Gastroesophageal sphincter (tissue), 4 donors: ENCODE measurements at regions not wholly inside any gene's neighbourhood (a gene's known extent, or its start where the extent isn't known, plus 50 kb on each side); places are given as distances from the start of the nearest gene placed in this dataset.

Experiments used
- ATAC-seq: fragments of 150-250 bp; one replicate; pipeline ENCODE4 v1.9.1; 2016; ENCODE audit warnings: mild to moderate bottlenecking, moderate library complexity
- H3K27ac ChIP-seq, 4 donors: fragments of 200-600 bp; sonication (generic) in 3 of 4; 1 replicate in 3 of 4; 2 replicates in 1 of 4; pipeline ENCODE4 v1.5.1; 2016 to 2019
- H3K27me3 ChIP-seq: fragments of 200-600 bp; sonication (generic); one replicate; pipeline ENCODE4 v1.5.1; 2019
- H3K36me3 ChIP-seq, 2 donors: fragments of 200-600 bp; sonication (generic); one replicate each; pipeline ENCODE4 v1.5.1; 2019; ENCODE audit warnings: control low read depth in 1 of 2
- H3K4me1 ChIP-seq, 3 donors: fragments of 200-600 bp; sonication (generic); 1 replicate in 2 of 3; 2 replicates in 1 of 3; pipeline ENCODE4 v1.5.1; 2016 to 2019; ENCODE audit warnings: control low read depth in 2 of 3
- H3K4me3 ChIP-seq, 2 donors: fragments of 200-600 bp; sonication (generic); one replicate each; pipeline ENCODE4 v1.5.1; 2019; ENCODE audit warnings: mild to moderate bottlenecking in 1 of 2, moderate library complexity in 1 of 2
- H3K9me3 ChIP-seq, 3 donors: fragments of 200-600 bp; sonication (generic); one replicate each; pipeline ENCODE4 v1.5.1; 2017 to 2019; ENCODE audit warnings: control low read depth in 2 of 3
- CTCF ChIP-seq, 4 experiments: fragments of 200-600 bp in 2 of 4; fragments of 450-650 bp in 2 of 4; sonication (generic) in 1 of 4; IDR thresholded peaks; one replicate each; pipeline ENCODE4 v1.5.1; 2017 to 2019; ENCODE audit warnings: antibody characterized with exemption in 4 of 4, mild to moderate bottlenecking in 2 of 4, moderate library complexity in 2 of 4
- EP300 ChIP-seq: sonication (generic); formaldehyde crosslinking; IDR thresholded peaks from one replicate; pipeline ENCODE4 v1.6.1; 2017; ENCODE audit warnings: antibody characterized with exemption, mild to moderate bottlenecking
- POLR2A ChIP-seq, 2 donors: fragments of 450-650 bp; IDR thresholded peaks; one replicate each; pipeline ENCODE4 v1.6.1; 2017; ENCODE audit warnings: antibody characterized with exemption in 2 of 2, mild to moderate bottlenecking in 2 of 2, moderate library complexity in 1 of 2
- POLR2AphosphoS5 ChIP-seq: sonication (generic); formaldehyde crosslinking; IDR thresholded peaks from one replicate; pipeline ENCODE4 v1.6.1; 2017; ENCODE audit warnings: antibody characterized with exemption
- WGBS, 2 donors: methylation state at CpG; one replicate each; pipeline ENCODE4 v1.1.5; 2018; ENCODE audit warnings: low coverage in 1 of 2; 5-methylcytosine and 5-hydroxymethylcytosine counted together

GRCh38 chr5:175388531-175388930, 55.5 kb downstream of the DRD1 start:
- ATAC-seq = no peak
- H3K27me3 ChIP-seq = peaks cover 10% of the 10 kb centered on the region
- TF ChIP-seq CTCF (IDR thresholded peaks at IDR 0.05) (no peak), POLR2AphosphoS5 (no peak), EP300 (no peak), POLR2A (IDR thresholded peaks at IDR 0.05) (no peak)
- no peaks in the 10 kb centered on the region for H3K9me3 ChIP-seq
- no peaks in the 10 kb centered on the region for H3K4me1 ChIP-seq
- no peak overlapping the region for H3K27ac ChIP-seq
- 71 to 81% methylated on average over 1 to 4 of the region's 5 CpGs for WGBS, 2 donors
- H3K36me3 ChIP-seq = no peaks in the 10 kb centered on the region
- H3K4me3 ChIP-seq = no peak overlapping the region

- no peak for ATAC-seq
- Histone ChIP-seq H3K4me1 (no peaks in the 10 kb centered on the region), H3K4me3 (no peak overlapping the region), H3K36me3 (no peaks in the 10 kb centered on the region), H3K27ac (no peak overlapping the region), H3K9me3 (no peaks in the 10 kb centered on the region), H3K27me3 (peaks cover 17% of the 10 kb centered on the region)
- TF ChIP-seq CTCF (IDR thresholded peaks at IDR 0.05) = no peak
- 59 to 75% methylated on average over 2 of the region's 2 CpGs for WGBS, 2 donors
Measured at GRCh38 chr5:175387144-175387543, 56.8 kb downstream of the DRD1 start.

- WGBS, 2 donors = 75 to 83% methylated on average over 1 of the region's 2 CpGs
- TF ChIP-seq EP300 (no peak), CTCF (IDR thresholded peaks at IDR 0.05) (no peak), POLR2A (IDR thresholded peaks at IDR 0.05) (no peak), POLR2AphosphoS5 (no peak)
- Histone ChIP-seq H3K36me3 (no peaks in the 10 kb centered on the region), H3K27me3 (peaks cover 17% of the 10 kb centered on the region), H3K9me3 (no peaks in the 10 kb centered on the region), H3K4me1 (no peaks in the 10 kb centered on the region), H3K27ac (no peak overlapping the region), H3K4me3 (no peak overlapping the region)
- no peak for ATAC-seq
Measured at GRCh38 chr5:175386526-175386925, 57.5 kb downstream of the DRD1 start.

- Histone ChIP-seq H3K4me1 (no peaks in the 10 kb centered on the region), H3K27me3 (peaks cover 17% of the 10 kb centered on the region), H3K4me3 (no peak overlapping the region), H3K36me3 (no peaks in the 10 kb centered on the region), H3K27ac (no peak overlapping the region), H3K9me3 (no peaks in the 10 kb centered on the region)
- WGBS, 2 donors = 37 to 55% methylated on average over 9 of the region's 9 CpGs
- TF ChIP-seq EP300 = no peak
- TF ChIP-seq CTCF (IDR thresholded peaks at IDR 0.05) = no peak
- TF ChIP-seq POLR2A (IDR thresholded peaks at IDR 0.05) = no peak
- no peak for TF ChIP-seq POLR2AphosphoS5
- ATAC-seq = no peak
Measured at GRCh38 chr5:175385691-175386362, 58.2 kb downstream of the DRD1 start.

- TF ChIP-seq CTCF (IDR thresholded peaks at IDR 0.05) (no peak), POLR2A (IDR thresholded peaks at IDR 0.05) (no peak), EP300 (no peak), POLR2AphosphoS5 (no peak)
- H3K27ac ChIP-seq = no peak overlapping the region
- no peak overlapping the region for H3K4me3 ChIP-seq
- 17 to 57% methylated on average over 2 of the region's 2 CpGs for WGBS, 2 donors
- H3K36me3 ChIP-seq = no peaks in the 10 kb centered on the region
- H3K4me1 ChIP-seq = no peaks in the 10 kb centered on the region
- ATAC-seq = no peak
- peaks cover 17% of the 10 kb centered on the region for H3K27me3 ChIP-seq
- no peaks in the 10 kb centered on the region for H3K9me3 ChIP-seq
Measured at GRCh38 chr5:175384724-175385552, 59.0 kb downstream of the DRD1 start.
